NCI-H345 (cell line): ENCODE measurements at regions not wholly inside any gene's neighbourhood (a gene's known extent, or its start where the extent isn't known, plus 50 kb on each side); places are given as distances from the start of the nearest gene placed in this dataset.

Experiments
- DNase-seq: peaks from one replicate; lab custom pipeline; 2025; lab: John Stamatoyannopoulos, UW

- no peak for DNase-seq
Measured at GRCh38 chr15:95377258-95377852, 953.1 kb upstream of the NR2F2 start.

- DNase-seq, result no peak
Measured at GRCh38 chr15:95394186-95395067, 936.1 kb upstream of the NR2F2 start.

GRCh38 chr15:95400428-95400827 lies 930.1 kb upstream of the NR2F2 start:
- DNase-seq, result no peak

- DNase-seq, result no peak
Measured at GRCh38 chr15:95401587-95401986, 928.9 kb upstream of the NR2F2 start.

GRCh38 chr15:95405447-95405846 lies 925.1 kb upstream of the NR2F2 start:
- DNase-seq, result no peak

GRCh38 chr15:95407534-95407933 lies 923.0 kb upstream of the NR2F2 start:
- DNase-seq, result no peak

GRCh38 chr15:95409211-95409610 lies 921.3 kb upstream of the NR2F2 start:
- no peak for DNase-seq

GRCh38 chr15:95409626-95410310 lies 920.7 kb upstream of the NR2F2 start:
- DNase-seq, result no peak

GRCh38 chr15:95410757-95411156 lies 919.7 kb upstream of the NR2F2 start:
- DNase-seq, result no peak

GRCh38 chr15:95416576-95416975 lies 913.9 kb upstream of the NR2F2 start:
- no peak for DNase-seq

GRCh38 chr15:95417761-95418160 lies 912.7 kb upstream of the NR2F2 start:
- DNase-seq, result no peak

- DNase-seq, result no peak
Measured at GRCh38 chr15:95422255-95422654, 908.2 kb upstream of the NR2F2 start.

GRCh38 chr15:95425859-95426258 lies 904.6 kb upstream of the NR2F2 start:
- DNase-seq, result no peak

- no peak for DNase-seq
Measured at GRCh38 chr15:95429345-95429744, 901.2 kb upstream of the NR2F2 start.

GRCh38 chr15:95431518-95431917 lies 899.0 kb upstream of the NR2F2 start:
- no peak for DNase-seq

GRCh38 chr15:95432878-95433405 lies 897.6 kb upstream of the NR2F2 start:
- DNase-seq, result no peak

- no peak for DNase-seq
Measured at GRCh38 chr15:95439922-95440376, 890.6 kb upstream of the NR2F2 start.

GRCh38 chr15:95440712-95441111 lies 889.8 kb upstream of the NR2F2 start:
- no peak for DNase-seq

GRCh38 chr15:95442107-95442719 lies 888.3 kb upstream of the NR2F2 start:
- no peak for DNase-seq

- no peak for DNase-seq
Measured at GRCh38 chr15:95444860-95445259, 885.6 kb upstream of the NR2F2 start.

- DNase-seq, result no peak
Measured at GRCh38 chr15:95446854-95447253, 883.6 kb upstream of the NR2F2 start.

- no peak for DNase-seq
Measured at GRCh38 chr15:95447486-95447885, 883.0 kb upstream of the NR2F2 start.
